K562 (cell line): ENCODE measurements at regions not wholly inside any gene's neighbourhood (a gene's known extent, or its start where the extent isn't known, plus 50 kb on each side); places are given as distances from the start of the nearest gene placed in this dataset.

Experiments used
- ATAC-seq: fragments of 200-7000 bp; cut with Tn5 transposase; 3 replicates; pipeline ENCODE4 v1.9.1; 2020; ENCODE audit warnings: moderate library complexity
- BruUV-seq: library from RNA; stranded (reverse); fragments of 400-500 nt; replicated peaks from 2 replicates; lab custom pipeline; 2021; lab: Mats Ljungman, UMichigan
- CTCF ChIA-PET: fragments of 300-600 bp; formaldehyde crosslinking; extraction: SDS; loops from one replicate; lab custom pipeline; 2021; ENCODE audit warnings: low intra/inter-chr PET ratio; lab: Yijun Ruan, JAX
- POLR2A ChIA-PET: fragments of 300-600, 350-650 bp; sonication (Branson Sonifier 250); formaldehyde crosslinking; extraction: SDS; loops from one replicate; lab custom pipeline; 2021; ENCODE audit warnings: antibody characterized with exemption, inconsistent platforms; lab: Yijun Ruan, JAX
- DNase-seq, 4 experiments: peaks; one replicate each; pipeline versions ENCODE4 v3.0.0 to v3.0.0-alpha.2; 2011 to 2018; ENCODE audit warnings: low spot score in 3 of 4, mixed read lengths in 3 of 4; ENCODE audit errors: extremely low read depth in 1 of 4
- FAIRE-seq: peaks from 2 replicates; lab custom pipeline; 2011; peaks lifted over from hg19 to GRCh38; lab: Jason Lieb, UNC
- H2AFZ ChIP-seq: 2 replicates; pipeline ENCODE4 v1.6.0; 2011; ENCODE audit warnings: low read depth, low read length, control low read depth, inconsistent platforms
- H3K27ac ChIP-seq: fragments of 200-600 bp; 3 replicates; pipeline ENCODE4 v1.8.0; 2011; ENCODE audit warnings: low read depth, mild to moderate bottlenecking, control low read depth, inconsistent platforms, low read length, moderate library complexity, mixed read lengths; ENCODE audit errors: extremely low read depth
- H3K27me3 ChIP-seq, 2 experiments: fragments of 300-600 bp in 1 of 2; 2 replicates in 1 of 2; 3 replicates in 1 of 2; pipeline versions ENCODE4 v1.6.0 to v1.8.0; 2011; ENCODE audit warnings: inconsistent platforms in 2 of 2, low read length in 2 of 2, mild to moderate bottlenecking in 1 of 2, mixed read lengths in 1 of 2, moderate library complexity in 1 of 2; ENCODE audit not compliant: control insufficient read depth in 2 of 2, insufficient read depth in 2 of 2
- H3K36me3 ChIP-seq: fragments of 300-600 bp; 3 replicates; pipeline ENCODE4 v1.8.0; 2011; ENCODE audit warnings: mild to moderate bottlenecking, low read length, inconsistent platforms; ENCODE audit not compliant: control insufficient read depth, insufficient read depth
- H3K4me1 ChIP-seq, 2 experiments: fragments of 200-600 bp in 1 of 2; replicated peaks in 1 of 2; 2 replicates in 1 of 2; 3 replicates in 1 of 2; pipeline versions ENCODE4 v1.5.1 to v1.8.0; 2011; ENCODE audit warnings: inconsistent platforms in 2 of 2, low read length in 2 of 2, mild to moderate bottlenecking in 1 of 2, mixed read lengths in 1 of 2, moderate library complexity in 1 of 2; ENCODE audit not compliant: control insufficient read depth in 2 of 2, insufficient read depth in 2 of 2
- H3K4me2 ChIP-seq: 2 replicates; pipeline ENCODE4 v1.6.1; 2011; ENCODE audit warnings: low read length, control low read depth, inconsistent platforms, mixed read lengths; ENCODE audit not compliant: insufficient read depth
- H3K4me3 ChIP-seq: fragments of 200-600 bp; sonication (generic), shearing (Covaris generic); 2 replicates; pipeline ENCODE4 v1.5.1; 2016; ENCODE audit warnings: control low read depth, inconsistent platforms
- H3K79me2 ChIP-seq: fragments of 200-600 bp; 3 replicates; pipeline ENCODE4 v1.8.0; 2011; ENCODE audit warnings: low read length, inconsistent platforms; ENCODE audit not compliant: control insufficient read depth, insufficient read depth
- H3K9ac ChIP-seq, 2 experiments: 2 replicates each; pipeline versions ENCODE4 v1.6.0 to v1.6.1; 2011; ENCODE audit warnings: low read depth in 2 of 2, low read length in 2 of 2, control low read depth in 1 of 2, inconsistent platforms in 1 of 2, mild to moderate bottlenecking in 1 of 2, mixed read lengths in 1 of 2; ENCODE audit not compliant: insufficient read depth in 1 of 2
- H3K9me1 ChIP-seq: one replicate; pipeline ENCODE4 v1.6.0; 2011; ENCODE audit warnings: inconsistent platforms, mild to moderate bottlenecking, low read length, moderate library complexity; ENCODE audit not compliant: control insufficient read depth, insufficient read depth
- H3K9me3 ChIP-seq: replicated peaks from 2 replicates; pipeline ENCODE4 v1.5.1; 2011; ENCODE audit warnings: low read depth, low read length, inconsistent platforms; ENCODE audit not compliant: control insufficient read depth, insufficient read depth
- H4K20me1 ChIP-seq: replicated peaks from 2 replicates; pipeline ENCODE4 v1.6.1; 2011; ENCODE audit warnings: low read length, inconsistent platforms, mixed read lengths; ENCODE audit not compliant: control insufficient read depth, insufficient read depth
- ATF2 ChIP-seq: sonication (generic); formaldehyde crosslinking; IDR thresholded peaks from 2 replicates; pipeline ENCODE4 v1.8.1; 2022; ENCODE audit warnings: missing genetic modification reagents
- CGGBP1 ChIP-seq: fragments of 250-450 bp; sonication (Bioruptor Pico); IDR thresholded peaks from 2 replicates; pipeline ENCODE4 v1.9.0; 2021; ENCODE audit warnings: mild to moderate bottlenecking
- ELF4 ChIP-seq: fragments of 450-650 bp; formaldehyde crosslinking; IDR thresholded peaks from 2 replicates; pipeline ENCODE4 v1.4.0; 2022; ENCODE audit warnings: missing genetic modification characterization
- LARP7 ChIP-seq: fragments of 450-650 bp; IDR thresholded peaks from 2 replicates; pipeline ENCODE4 v1.6.1; 2016
- MBD1 ChIP-seq: fragments of 250-450 bp; sonication (Bioruptor Pico); IDR thresholded peaks from 2 replicates; pipeline ENCODE4 v1.8.0; 2022; ENCODE audit warnings: inconsistent platforms
- PURB ChIP-seq: sonication (generic); formaldehyde crosslinking; IDR thresholded peaks from 2 replicates; pipeline ENCODE4 v1.9.0; 2021; ENCODE audit warnings: low read depth, mild to moderate bottlenecking, missing genetic modification reagents
- RBM17 ChIP-seq: fragments of 200-400 bp; formaldehyde crosslinking; IDR thresholded peaks from 2 replicates; pipeline ENCODE4 v1.6.1; 2017; ENCODE audit warnings: low read depth, mild to moderate bottlenecking, low read length, borderline replicate concordance
- RBM34 ChIP-seq: fragments of 200-400 bp; formaldehyde crosslinking; IDR thresholded peaks from 2 replicates; pipeline ENCODE4 v1.6.1; 2018; ENCODE audit warnings: low read length, borderline replicate concordance; ENCODE audit not compliant: insufficient read depth
- TAF15 ChIP-seq: fragments of 200-400 bp; formaldehyde crosslinking; IDR thresholded peaks from 2 replicates; pipeline ENCODE4 v1.6.1; 2017; ENCODE audit warnings: mild to moderate bottlenecking, low read depth, low read length, moderate library complexity
- TFAP4 ChIP-seq: sonication (generic); formaldehyde crosslinking; IDR thresholded peaks from 2 replicates; pipeline ENCODE4 v1.8.0; 2022; ENCODE audit warnings: missing genetic modification reagents, mild to moderate bottlenecking, moderate library complexity, borderline replicate concordance
- ZNF551 ChIP-seq: fragments of 250-450 bp; sonication (Bioruptor Pico); IDR thresholded peaks from 2 replicates; pipeline ENCODE4 v1.5.0; 2021; ENCODE audit warnings: mild to moderate bottlenecking, moderate library complexity
- WGBS: fragments of 100-300 bp; shearing (Covaris generic); methylation state at CpG from one replicate; pipeline ENCODE4 v1.1.6; 2016; ENCODE audit warnings: low coverage, mixed read lengths; ENCODE audit not compliant: insufficient coverage; ENCODE audit errors: missing lambda C conversion rate; 5-methylcytosine and 5-hydroxymethylcytosine counted together
- in situ Hi-C: fragments of 300-500 bp; cut with MboI; formaldehyde crosslinking; loops from 4 replicates; pipeline ENCODE4 v1.15.0; 2018; ENCODE audit warnings: inconsistent platforms, mixed read lengths
- intact Hi-C: fragments of 100-400 bp; cut with micrococcal nuclease; formaldehyde crosslinking; loops from 2 replicates; pipeline ENCODE4 v1.14.2; 2022

GRCh38 chrX:88072339-88073030, 554.9 kb downstream of the KLHL4 start:
- no peak for TF ChIP-seq ELF4 (CRISPR knock-in tag)
- TF ChIP-seq PURB (CRISPR knock-in tag), result no peak
- no peak for TF ChIP-seq TAF15
- POLR2A ChIA-PET, result no interaction called here
- Histone ChIP-seq H3K27me3 (no peaks in the 10 kb centered on the region), H3K9me3 (no peaks in the 10 kb centered on the region), H3K4me1 (no peaks in the 10 kb centered on the region), H3K79me2 (no peaks in the 10 kb centered on the region), H3K9ac (no peak overlapping the region), H3K36me3 (no peaks in the 10 kb centered on the region), H3K27ac (no peak overlapping the region), H2AFZ (no peak overlapping the region), H3K4me2 (no peak overlapping the region), H3K9me1 (no peaks in the 10 kb centered on the region), H3K4me3 (no peak overlapping the region), H4K20me1 (no peaks in the 10 kb centered on the region)
- intact Hi-C loops, result no loop called here
- CTCF ChIA-PET, result no interaction called here
- DNase-seq (no peak), FAIRE-seq (no peak), ATAC-seq (no peak)
- no TSS peak for BruUV-seq
- WGBS, result 3% methylated on average over 2 of the region's 2 CpGs
- in situ Hi-C loops, result no loop called here

- CTCF ChIA-PET, result no interaction called here
- no TSS peak for BruUV-seq
- no peak for TF ChIP-seq TFAP4 (CRISPR knock-in tag)
- TF ChIP-seq ATF2, result no peak
- no peak for TF ChIP-seq RBM34
- TF ChIP-seq RBM17, result no peak
- TF ChIP-seq ZNF551 (CRISPR knock-in tag), result no peak
- TF ChIP-seq LARP7, result no peak
- no peak for TF ChIP-seq MBD1
- no peak for TF ChIP-seq CGGBP1
Measured at GRCh38 chrX:88101968-88102367, 584.4 kb downstream of the KLHL4 start.

More at GRCh38 chrX:88101968-88102367, 584.4 kb downstream of the KLHL4 start:
- Histone ChIP-seq H3K27ac (no peak overlapping the region), H3K9me3 (no peaks in the 10 kb centered on the region), H3K9ac (no peak overlapping the region), H3K27me3 (no peaks in the 10 kb centered on the region), H3K79me2 (no peaks in the 10 kb centered on the region), H3K4me2 (no peak overlapping the region), H3K9me1 (no peaks in the 10 kb centered on the region), H2AFZ (no peak overlapping the region), H3K36me3 (no peaks in the 10 kb centered on the region), H3K4me3 (no peak overlapping the region), H3K4me1 (no peaks in the 10 kb centered on the region), H4K20me1 (no peaks in the 10 kb centered on the region)
- 4% methylated on average over 2 of the region's 2 CpGs for WGBS
- ATAC-seq (no peak), DNase-seq (no peak), FAIRE-seq (no peak)
- intact Hi-C loops, result no loop called here
- in situ Hi-C loops, result no loop called here
- POLR2A ChIA-PET, result no interaction called here
